Calu3 (cell line): ENCODE measurements at regions not wholly inside any gene's neighbourhood (a gene's known extent, or its start where the extent isn't known, plus 50 kb on each side); places are given as distances from the start of the nearest gene placed in this dataset.
"Not testable (repeated sequence)": the region's sequence is repeated elsewhere in the genome, so short reads cannot be mapped to it uniquely, and the experiment has no call there.

Experiments
- BruUV-seq: library from RNA; stranded (reverse); fragments of 400-500 nt; replicated peaks from 2 replicates; lab custom pipeline; 2021; lab: Mats Ljungman, UMichigan
- CTCF ChIA-PET: fragments of 300-600 bp; sonication (Branson Sonifier 250); formaldehyde crosslinking; loops from one replicate; lab custom pipeline; 2022; ENCODE audit warnings: antibody characterized with exemption; lab: Charles Lee
- DNase-seq: peaks from one replicate; pipeline ENCODE4 v3.0.0; 2022
- H3K27ac Mint-ChIP-seq: one replicate; pipeline ENCODE4 v1.8.0; 2022; ENCODE audit warnings: mixed read lengths; ENCODE audit not compliant: unreplicated experiment
- H3K27me3 Mint-ChIP-seq: one replicate; pipeline ENCODE4 v1.8.0; 2022; ENCODE audit warnings: mixed read lengths; ENCODE audit not compliant: unreplicated experiment
- H3K36me3 Mint-ChIP-seq: one replicate; pipeline ENCODE4 v1.8.0; 2022; ENCODE audit warnings: mild to moderate bottlenecking, moderate library complexity, mixed read lengths; ENCODE audit not compliant: insufficient read depth, unreplicated experiment
- H3K4me1 Mint-ChIP-seq: one replicate; pipeline ENCODE4 v1.8.0; 2022; ENCODE audit warnings: mild to moderate bottlenecking, low read depth, mixed read lengths; ENCODE audit not compliant: unreplicated experiment
- H3K4me3 Mint-ChIP-seq: one replicate; pipeline ENCODE4 v1.8.0; 2022; ENCODE audit warnings: mild to moderate bottlenecking, low read depth, moderate library complexity, mixed read lengths; ENCODE audit not compliant: unreplicated experiment
- H3K9me3 Mint-ChIP-seq: one replicate; pipeline ENCODE4 v1.8.0; 2022; ENCODE audit warnings: low read depth, mixed read lengths; ENCODE audit not compliant: unreplicated experiment
- intact Hi-C: fragments of 100-400 bp; cut with micrococcal nuclease; formaldehyde crosslinking; loops from one replicate; pipeline ENCODE4 v1.10.0; 2022; ENCODE audit not compliant: unreplicated experiment
- TF ChIP-seq, protein P1 (sequence below): fragments of 200-600 bp; IDR thresholded peaks from one replicate; pipeline ENCODE4 v1.8.0; 2022; ENCODE audit warnings: antibody characterized with exemption; ENCODE audit not compliant: unreplicated experiment

- H3K27me3 Mint-ChIP-seq: no peaks in the 10 kb centered on the region
- CTCF ChIA-PET: no interaction called here
- no peak overlapping the region for H3K4me3 Mint-ChIP-seq
- no peaks in the 10 kb centered on the region for H3K9me3 Mint-ChIP-seq
- TF ChIP-seq, protein P1, sequence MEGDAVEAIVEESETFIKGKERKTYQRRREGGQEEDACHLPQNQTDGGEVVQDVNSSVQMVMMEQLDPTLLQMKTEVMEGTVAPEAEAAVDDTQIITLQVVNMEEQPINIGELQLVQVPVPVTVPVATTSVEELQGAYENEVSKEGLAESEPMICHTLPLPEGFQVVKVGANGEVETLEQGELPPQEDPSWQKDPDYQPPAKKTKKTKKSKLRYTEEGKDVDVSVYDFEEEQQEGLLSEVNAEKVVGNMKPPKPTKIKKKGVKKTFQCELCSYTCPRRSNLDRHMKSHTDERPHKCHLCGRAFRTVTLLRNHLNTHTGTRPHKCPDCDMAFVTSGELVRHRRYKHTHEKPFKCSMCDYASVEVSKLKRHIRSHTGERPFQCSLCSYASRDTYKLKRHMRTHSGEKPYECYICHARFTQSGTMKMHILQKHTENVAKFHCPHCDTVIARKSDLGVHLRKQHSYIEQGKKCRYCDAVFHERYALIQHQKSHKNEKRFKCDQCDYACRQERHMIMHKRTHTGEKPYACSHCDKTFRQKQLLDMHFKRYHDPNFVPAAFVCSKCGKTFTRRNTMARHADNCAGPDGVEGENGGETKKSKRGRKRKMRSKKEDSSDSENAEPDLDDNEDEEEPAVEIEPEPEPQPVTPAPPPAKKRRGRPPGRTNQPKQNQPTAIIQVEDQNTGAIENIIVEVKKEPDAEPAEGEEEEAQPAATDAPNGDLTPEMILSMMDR: no peak
- BruUV-seq: no TSS peak
- H3K4me1 Mint-ChIP-seq: peaks cover 9% of the 10 kb centered on the region
- no peak overlapping the region for H3K27ac Mint-ChIP-seq
- intact Hi-C loops: no loop called here
- no peak for DNase-seq
- no peaks in the 10 kb centered on the region for H3K36me3 Mint-ChIP-seq
Measured at GRCh38 chr18:55968550-55968949, 380.6 kb upstream of the TCF4 start.

DNA sequence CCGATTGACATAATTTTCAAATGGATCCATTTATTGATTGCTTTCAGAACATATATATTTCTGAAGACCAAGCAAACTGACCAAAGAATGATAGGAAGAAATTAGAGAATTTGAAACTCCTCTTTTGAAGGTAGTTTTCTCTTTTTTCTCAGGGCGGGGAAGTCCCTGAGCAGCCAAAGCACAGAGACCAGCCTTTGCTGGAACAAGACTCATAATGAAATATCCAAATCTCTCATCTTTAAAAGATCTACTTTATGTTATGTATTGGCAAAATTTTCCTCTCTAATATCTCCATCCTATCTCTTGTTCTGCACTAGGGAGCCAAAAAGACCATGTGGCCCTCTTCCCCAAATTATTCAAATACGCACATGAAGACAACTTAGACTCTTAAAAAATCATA lies 379.0 kb upstream of the TCF4 start:
- BruUV-seq: no TSS peak
- peaks cover 9% of the 10 kb centered on the region for H3K4me1 Mint-ChIP-seq
- CTCF ChIA-PET: no interaction called here
- H3K36me3 Mint-ChIP-seq: no peaks in the 10 kb centered on the region
- no peaks in the 10 kb centered on the region for H3K27me3 Mint-ChIP-seq
- intact Hi-C loops: no loop called here
- DNase-seq: no peak
- no peaks in the 10 kb centered on the region for H3K9me3 Mint-ChIP-seq
- H3K4me3 Mint-ChIP-seq: no peak overlapping the region
- TF ChIP-seq, protein P1: no peak
- no peak overlapping the region for H3K27ac Mint-ChIP-seq

DNA sequence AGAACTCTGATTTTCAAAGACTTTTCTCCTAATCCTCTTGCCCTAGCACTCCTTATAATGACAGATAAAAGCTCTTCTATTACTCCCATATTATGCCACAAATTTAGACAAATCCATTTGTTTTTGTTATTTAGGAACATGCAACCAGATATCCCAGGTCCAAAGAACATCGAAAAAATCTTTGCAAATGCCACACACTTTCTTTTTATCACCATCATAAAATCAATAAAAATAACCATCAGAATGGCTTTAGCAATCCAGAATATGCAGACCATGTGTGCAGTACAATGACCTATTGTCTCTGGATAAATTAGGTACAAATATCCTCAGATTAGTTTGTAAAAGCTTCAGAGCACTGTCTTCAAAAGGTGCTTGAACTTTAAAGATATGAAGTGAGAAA lies 376.2 kb upstream of the TCF4 start:
- Mint-ChIP-seq H3K4me3 (no peak overlapping the region), H3K36me3 (no peaks in the 10 kb centered on the region), H3K27ac (no peak overlapping the region), H3K27me3 (peaks cover 4% of the 10 kb centered on the region), H3K9me3 (no peaks in the 10 kb centered on the region), H3K4me1 (peaks cover 9% of the 10 kb centered on the region)
- no TSS peak for BruUV-seq
- intact Hi-C loops: no loop called here
- CTCF ChIA-PET: no interaction called here
- TF ChIP-seq, protein P1: no peak
- DNase-seq: no peak

- intact Hi-C loops: no loop called here
Measured at GRCh38 chr18:55953326-55953725, 365.3 kb upstream of the TCF4 start.

DNA sequence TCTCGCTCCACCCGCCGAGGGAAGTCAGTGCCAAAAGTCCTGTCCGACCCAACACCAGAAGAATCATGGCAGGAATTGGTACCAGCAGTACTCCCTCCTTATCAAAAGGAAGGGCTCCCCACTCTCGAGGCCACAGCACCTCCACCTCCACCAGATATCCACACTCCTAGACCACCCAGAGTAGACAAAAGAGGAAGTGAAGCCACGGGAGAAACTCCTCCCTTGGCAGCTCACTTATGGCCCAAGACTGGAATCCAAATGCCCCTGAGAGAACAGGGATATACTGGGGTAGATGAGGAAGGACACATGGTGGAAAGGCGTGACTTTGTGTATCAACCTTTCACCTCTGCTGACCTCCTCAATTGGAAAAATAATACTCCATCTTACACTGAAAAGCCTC lies 363.7 kb upstream of the TCF4 start:
- H3K4me3 Mint-ChIP-seq, H3K27ac Mint-ChIP-seq, H3K27me3 Mint-ChIP-seq, H3K36me3 Mint-ChIP-seq, H3K9me3 Mint-ChIP-seq, intact Hi-C loops, BruUV-seq, H3K4me1 Mint-ChIP-seq, DNase-seq, CTCF ChIA-PET: not testable (repeated sequence)

More at GRCh38 chr18:55953326-55953725, 365.3 kb upstream of the TCF4 start:
- Mint-ChIP-seq H3K4me1 (no peaks in the 10 kb centered on the region), H3K4me3 (no peak overlapping the region), H3K9me3 (no peaks in the 10 kb centered on the region), H3K27me3 (no peaks in the 10 kb centered on the region), H3K27ac (no peak overlapping the region), H3K36me3 (no peaks in the 10 kb centered on the region)
- BruUV-seq: no TSS peak
- DNase-seq: no peak
- TF ChIP-seq, protein P1: no peak
- CTCF ChIA-PET: no interaction called here
